Transverse colon (tissue), 4 donors: ENCODE measurements at regions not wholly inside any gene's neighbourhood (a gene's known extent, or its start where the extent isn't known, plus 50 kb on each side); places are given as distances from the start of the nearest gene placed in this dataset.

Experiments used
- DNase-seq: peaks from one replicate; pipeline ENCODE4 v3.0.0-alpha.2; 2019
- H3K27ac ChIP-seq, 4 donors: fragments of 200-600 bp; sonication (generic); 2 replicates each; pipeline ENCODE4 v1.5.1; 2016 to 2018; ENCODE audit warnings: inconsistent platforms in 4 of 4
- H3K27me3 ChIP-seq: fragments of 200-600 bp; sonication (generic); 2 replicates; pipeline ENCODE4 v1.5.1; 2017; ENCODE audit warnings: inconsistent platforms
- H3K36me3 ChIP-seq, 4 donors: fragments of 200-600 bp; sonication (generic); 2 replicates each; pipeline ENCODE4 v1.5.1; 2017 to 2019; ENCODE audit warnings: inconsistent platforms in 4 of 4
- H3K4me1 ChIP-seq, 4 donors: fragments of 200-600 bp; sonication (generic); 2 replicates each; pipeline ENCODE4 v1.5.1; 2017 to 2020; ENCODE audit warnings: inconsistent platforms in 4 of 4
- H3K4me3 ChIP-seq, 4 donors: fragments of 200-600 bp; sonication (generic); 1 replicate in 1 of 4; 2 replicates in 3 of 4; pipeline versions ENCODE4 v1.5.1 to v1.6.1; 2017 to 2019; ENCODE audit warnings: inconsistent platforms in 4 of 4
- H3K9me3 ChIP-seq, 2 donors: fragments of 200-600 bp; sonication (generic); 2 replicates each; pipeline ENCODE4 v1.5.1; 2017 to 2019; ENCODE audit warnings: inconsistent platforms in 2 of 2
- CTCF ChIP-seq, 5 experiments: fragments of 200-600 bp in 3 of 5; fragments of 450-650 bp in 2 of 5; sonication (generic) in 3 of 5; IDR thresholded peaks; 1 replicate in 2 of 5; 2 replicates in 3 of 5; pipeline ENCODE4 v1.5.1; 2016 to 2017; ENCODE audit warnings: antibody characterized with exemption in 5 of 5, inconsistent platforms in 3 of 5, mild to moderate bottlenecking in 2 of 5, moderate library complexity in 1 of 5
- EP300 ChIP-seq: sonication (generic); formaldehyde crosslinking; IDR thresholded peaks from one replicate; pipeline ENCODE4 v1.6.1; 2017; ENCODE audit warnings: antibody characterized with exemption, low read depth
- POLR2A ChIP-seq: fragments of 450-650 bp; IDR thresholded peaks from one replicate; pipeline ENCODE4 v1.6.1; 2016; ENCODE audit warnings: antibody characterized with exemption, mild to moderate bottlenecking, moderate library complexity
- POLR2AphosphoS5 ChIP-seq, 3 donors: sonication (generic); formaldehyde crosslinking; IDR thresholded peaks; one replicate each; pipeline ENCODE4 v1.6.1; 2016; ENCODE audit warnings: antibody characterized with exemption in 3 of 3
- WGBS, 2 donors: methylation state at CpG; one replicate each; pipeline ENCODE4 v1.1.5; 2018; ENCODE audit warnings: low coverage in 1 of 2; 5-methylcytosine and 5-hydroxymethylcytosine counted together
- in situ Hi-C, 4 donors: fragments of 200-750 bp; cut with MboI; loops; one replicate each; pipeline versions ENCODE4 v1.15.0 to v1.15.1; 2017; ENCODE audit warnings: low sequenced_read_pairs in 3 of 4, low pct_ligation_motif_present in 1 of 4, low pct_unique_long_range_greater_than_20kb in 1 of 4
- intact Hi-C: fragments of 100-400 bp; cut with DNase I; formaldehyde crosslinking; loops from one replicate; pipeline ENCODE4 v1.15.1; 2023; ENCODE audit warnings: low total_unique reads

- Histone ChIP-seq H3K36me3 (no peaks in the 10 kb centered on the region), H3K9me3 (no peaks in the 10 kb centered on the region), H3K4me3 (no peak overlapping the region), H3K4me1 (no peaks in the 10 kb centered on the region), H3K27ac (no peak overlapping the region), H3K27me3 (no peaks in the 10 kb centered on the region)
- TF ChIP-seq POLR2AphosphoS5 (IDR thresholded peaks at IDR 0.05) (no peak), POLR2A (no peak), EP300 (no peak), CTCF (IDR thresholded peaks at IDR 0.05) (no peak)
- no peak for DNase-seq
- in situ Hi-C loops (no loop called here), intact Hi-C loops (no loop called here)
- WGBS, 2 donors, result 68 to 70% methylated on average over 5 of the region's 5 CpGs
These were observed 302.6 kb downstream of the COG6 start for GRCh38 chr13:39957868-39958677.

DNA sequence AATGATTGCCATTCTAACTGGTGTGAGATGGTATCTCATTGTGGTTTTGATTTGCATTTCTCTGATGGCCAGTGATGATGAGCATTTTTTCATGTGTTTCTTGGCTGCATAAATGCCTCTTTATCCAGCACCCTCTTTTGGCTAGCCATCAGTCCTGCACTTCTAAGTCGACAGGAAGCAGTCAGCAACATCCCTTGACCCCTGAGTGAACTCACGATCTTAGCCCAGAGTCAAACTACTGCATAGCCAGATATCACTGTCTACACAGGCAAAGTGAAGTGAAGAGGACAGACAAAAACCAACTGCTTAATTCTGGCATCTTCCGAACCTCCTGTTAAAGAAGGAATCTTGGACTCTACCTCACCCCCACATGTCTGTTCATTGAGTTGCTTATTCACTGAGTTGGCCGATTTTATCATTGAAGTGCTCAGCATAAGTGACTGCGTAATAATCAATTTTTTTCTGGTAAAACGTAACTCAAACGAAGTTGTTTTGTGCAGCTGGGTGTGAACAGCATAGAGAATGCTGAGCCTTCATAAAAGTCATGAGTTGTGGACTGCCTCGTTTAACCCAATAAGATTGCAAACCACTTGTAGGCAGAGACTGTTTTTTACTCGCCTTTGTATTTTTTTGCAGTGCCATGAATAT, 304.2 kb downstream of the COG6 start:
- Histone ChIP-seq H3K4me1 (no peaks in the 10 kb centered on the region), H3K9me3 (no peaks in the 10 kb centered on the region), H3K4me3 (no peak overlapping the region), H3K27ac (no peak overlapping the region), H3K27me3 (no peaks in the 10 kb centered on the region), H3K36me3 (no peaks in the 10 kb centered on the region)
- WGBS, 2 donors, result 80 to 82% methylated on average over 6 to 9 of the region's 9 CpGs
- no peak for TF ChIP-seq CTCF (IDR thresholded peaks at IDR 0.05)
- no peak for TF ChIP-seq POLR2AphosphoS5 (IDR thresholded peaks at IDR 0.05)
- TF ChIP-seq POLR2A, result no peak
- no peak for TF ChIP-seq EP300
- in situ Hi-C loops, result no loop called here
- intact Hi-C loops, result no loop called here
- DNase-seq, result no peak

DNA sequence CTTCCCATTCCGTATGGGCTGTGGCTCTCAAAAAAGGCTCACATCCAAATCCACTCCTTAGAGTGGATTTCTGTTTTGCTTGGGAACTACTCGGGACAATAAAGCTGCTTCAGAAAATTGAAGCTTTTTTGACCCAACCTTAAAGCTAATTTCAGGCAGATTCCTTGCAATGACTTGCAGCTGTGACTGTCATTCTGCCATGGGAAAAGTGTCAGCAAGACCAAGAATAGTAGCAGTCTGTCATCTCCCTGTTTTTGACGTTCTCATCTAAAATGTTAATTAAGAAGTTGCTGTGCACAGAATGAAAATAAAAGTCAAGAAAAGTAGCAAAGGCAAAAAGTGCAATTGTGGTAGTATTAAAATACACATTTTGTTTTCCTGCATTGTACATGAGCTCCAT, 304.7 kb downstream of the COG6 start:
- no peak overlapping the region for H3K27ac ChIP-seq
- TF ChIP-seq POLR2AphosphoS5 (IDR thresholded peaks at IDR 0.05) (no peak), CTCF (IDR thresholded peaks at IDR 0.05) (no peak), EP300 (no peak), POLR2A (no peak)
- 63 to 75% methylated on average over 3 of the region's 3 CpGs for WGBS, 2 donors
- intact Hi-C loops (no loop called here), in situ Hi-C loops (no loop called here)
- H3K4me3 ChIP-seq, result no peak overlapping the region
- no peaks in the 10 kb centered on the region for H3K27me3 ChIP-seq
- H3K9me3 ChIP-seq, result no peaks in the 10 kb centered on the region
- no peaks in the 10 kb centered on the region for H3K4me1 ChIP-seq
- DNase-seq, result no peak
- H3K36me3 ChIP-seq, result no peaks in the 10 kb centered on the region

- Histone ChIP-seq H3K27me3 (no peaks in the 10 kb centered on the region), H3K9me3 (no peaks in the 10 kb centered on the region), H3K27ac (no peak overlapping the region), H3K36me3 (no peaks in the 10 kb centered on the region), H3K4me1 (no peaks in the 10 kb centered on the region), H3K4me3 (no peak overlapping the region)
- no peak for DNase-seq
- TF ChIP-seq EP300, result no peak
- TF ChIP-seq CTCF (IDR thresholded peaks at IDR 0.05), result no peak
- no peak for TF ChIP-seq POLR2A
- WGBS, 2 donors, result 50 to 73% methylated on average over 1 of the region's 1 CpG
- in situ Hi-C loops (no loop called here), intact Hi-C loops (no loop called here)
These were observed 305.6 kb downstream of the COG6 start for GRCh38 chr13:39961036-39961435.
